ENCODE measurements at regions not wholly inside any gene's neighbourhood (a gene's known extent, or its start where the extent isn't known, plus 50 kb on each side); places are given as distances from the start of the nearest gene placed in this dataset.

GRCh38 chr4:181272422-181272821 is 970.8 kb upstream of the TENM3 start:
- Histone ChIP-seq H3K27me3 (ENCODE audit: insufficient read depth, low read length) (no peaks in the 10 kb centered on the region), H3K4me1 (ENCODE audit: insufficient read depth, low read length) (no peaks in the 10 kb centered on the region), H3K4me3 (ENCODE audit: insufficient read depth, low read length) (no peak overlapping the region), H3K27ac (ENCODE audit: low read depth, low read length) (no peak overlapping the region), H3K4me2 (ENCODE audit: insufficient read depth, low read length) (no peak overlapping the region), H4K20me1 (ENCODE audit: insufficient read depth, low read length) (no peaks in the 10 kb centered on the region), H3K9me3 (ENCODE audit: low read depth, low read length) (no peaks in the 10 kb centered on the region), H3K36me3 (ENCODE audit: insufficient read depth, low read length) (no peaks in the 10 kb centered on the region), H3K79me2 (ENCODE audit: insufficient read depth, low read length) (no peaks in the 10 kb centered on the region), H2AFZ (ENCODE audit: low read length) (no peak overlapping the region)
- no peak for TF ChIP-seq CTCF (IDR thresholded peaks at IDR 0.05; ENCODE audit: extremely low read depth, low read depth, low read length)
- DNase-seq (ENCODE audit: insufficient read length, low spot score, missing footprints): no peak

GRCh38 chr4:181278941-181279340 is 964.3 kb upstream of the TENM3 start:
- H3K4me1 ChIP-seq (ENCODE audit: insufficient read depth, low read length): no peaks in the 10 kb centered on the region
- H3K4me2 ChIP-seq (ENCODE audit: insufficient read depth, low read length): no peak overlapping the region
- no peak for DNase-seq (ENCODE audit: insufficient read length, low spot score, missing footprints)
- no peaks in the 10 kb centered on the region for H3K27me3 ChIP-seq (ENCODE audit: insufficient read depth, low read length)
- H3K27ac ChIP-seq (ENCODE audit: low read depth, low read length): no peak overlapping the region
- H3K79me2 ChIP-seq (ENCODE audit: insufficient read depth, low read length): no peaks in the 10 kb centered on the region
- no peaks in the 10 kb centered on the region for H4K20me1 ChIP-seq (ENCODE audit: insufficient read depth, low read length)
- no peak overlapping the region for H3K4me3 ChIP-seq (ENCODE audit: insufficient read depth, low read length)
- no peaks in the 10 kb centered on the region for H3K36me3 ChIP-seq (ENCODE audit: insufficient read depth, low read length)
- no peak overlapping the region for H2AFZ ChIP-seq (ENCODE audit: low read length)
- no peak for TF ChIP-seq CTCF (IDR thresholded peaks at IDR 0.05; ENCODE audit: extremely low read depth, low read depth, low read length)
- H3K9me3 ChIP-seq (ENCODE audit: low read depth, low read length): no peaks in the 10 kb centered on the region

GRCh38 chr4:181281451-181281850 is 961.8 kb upstream of the TENM3 start:
- Histone ChIP-seq H3K36me3 (ENCODE audit: insufficient read depth, low read length) (no peaks in the 10 kb centered on the region), H3K4me1 (ENCODE audit: insufficient read depth, low read length) (no peaks in the 10 kb centered on the region), H3K4me2 (ENCODE audit: insufficient read depth, low read length) (no peak overlapping the region), H3K27ac (ENCODE audit: low read depth, low read length) (no peak overlapping the region), H3K79me2 (ENCODE audit: insufficient read depth, low read length) (no peaks in the 10 kb centered on the region), H2AFZ (ENCODE audit: low read length) (no peak overlapping the region), H3K4me3 (ENCODE audit: insufficient read depth, low read length) (no peak overlapping the region), H3K9me3 (ENCODE audit: low read depth, low read length) (no peaks in the 10 kb centered on the region), H4K20me1 (ENCODE audit: insufficient read depth, low read length) (no peaks in the 10 kb centered on the region), H3K27me3 (ENCODE audit: insufficient read depth, low read length) (no peaks in the 10 kb centered on the region)
- TF ChIP-seq CTCF (IDR thresholded peaks at IDR 0.05; ENCODE audit: extremely low read depth, low read depth, low read length): no peak
- DNase-seq (ENCODE audit: insufficient read length, low spot score, missing footprints): peak; percentile 3

DNA sequence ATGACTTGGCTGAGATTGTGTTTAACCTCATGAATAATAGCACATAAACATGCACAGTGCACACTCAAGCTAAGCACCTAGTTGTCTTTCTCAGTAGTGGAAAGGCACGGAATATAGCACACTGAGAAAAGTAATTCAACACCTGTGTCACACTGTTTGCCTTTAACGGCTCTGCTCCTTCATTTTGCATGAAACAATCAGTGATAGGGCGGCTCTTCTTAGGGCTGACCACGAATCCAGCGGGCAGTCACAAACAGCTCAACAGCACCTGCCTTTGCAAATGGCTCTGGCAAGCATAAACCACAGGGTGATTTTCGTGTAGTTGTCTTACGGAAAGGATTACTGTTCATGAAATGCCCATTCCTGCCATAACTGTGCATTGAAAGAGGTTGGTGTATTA is 954.0 kb upstream of the TENM3 start:
- Histone ChIP-seq H3K4me1 (ENCODE audit: insufficient read depth, low read length) (no peaks in the 10 kb centered on the region), H3K27ac (ENCODE audit: low read depth, low read length) (no peak overlapping the region), H3K4me3 (ENCODE audit: insufficient read depth, low read length) (no peak overlapping the region), H4K20me1 (ENCODE audit: insufficient read depth, low read length) (no peaks in the 10 kb centered on the region), H3K27me3 (ENCODE audit: insufficient read depth, low read length) (no peaks in the 10 kb centered on the region), H3K79me2 (ENCODE audit: insufficient read depth, low read length) (no peaks in the 10 kb centered on the region), H3K9me3 (ENCODE audit: low read depth, low read length) (no peaks in the 10 kb centered on the region), H3K4me2 (ENCODE audit: insufficient read depth, low read length) (no peak overlapping the region), H3K36me3 (ENCODE audit: insufficient read depth, low read length) (no peaks in the 10 kb centered on the region), H2AFZ (ENCODE audit: low read length) (no peak overlapping the region)
- DNase-seq (ENCODE audit: insufficient read length, low spot score, missing footprints): no peak
- TF ChIP-seq CTCF (IDR thresholded peaks at IDR 0.05; ENCODE audit: extremely low read depth, low read depth, low read length): no peak
